Panc1 (cell line): ENCODE measurements at regions not wholly inside any gene's neighbourhood (a gene's known extent, or its start where the extent isn't known, plus 50 kb on each side); places are given as distances from the start of the nearest gene placed in this dataset.

ENCODE experiments used
- POLR2AphosphoS5 ChIP-seq: IDR thresholded peaks from 2 replicates; pipeline ENCODE4 v1.6.1; 2012; ENCODE audit warnings: mild to moderate bottlenecking, low read depth, low read length, moderate library complexity
- SIN3A ChIP-seq: IDR thresholded peaks from 2 replicates; pipeline ENCODE4 v1.6.1; 2012; ENCODE audit warnings: low read depth, mild to moderate bottlenecking, low read length, moderate library complexity, borderline replicate concordance; ENCODE audit not compliant: insufficient read depth
- TCF7L2 ChIP-seq: IDR thresholded peaks from 2 replicates; pipeline ENCODE4 v1.6.1; 2011; ENCODE audit warnings: mild to moderate bottlenecking, low read depth, low read length, inconsistent platforms
- TF ChIP-seq, protein P1 (sequence below): fragments of 450-650 bp; IDR thresholded peaks from 2 replicates; pipeline ENCODE4 v1.5.1; 2017; ENCODE audit warnings: mild to moderate bottlenecking
- TF ChIP-seq, protein P2 (sequence below), 2 experiments: IDR thresholded peaks; 2 replicates each; pipeline ENCODE4 v1.6.1; 2011 to 2012; ENCODE audit warnings: low read depth in 2 of 2, control low read depth in 1 of 2, low read length in 1 of 2, mild to moderate bottlenecking in 1 of 2, moderate library complexity in 1 of 2; ENCODE audit not compliant: insufficient read depth in 1 of 2

DNA sequence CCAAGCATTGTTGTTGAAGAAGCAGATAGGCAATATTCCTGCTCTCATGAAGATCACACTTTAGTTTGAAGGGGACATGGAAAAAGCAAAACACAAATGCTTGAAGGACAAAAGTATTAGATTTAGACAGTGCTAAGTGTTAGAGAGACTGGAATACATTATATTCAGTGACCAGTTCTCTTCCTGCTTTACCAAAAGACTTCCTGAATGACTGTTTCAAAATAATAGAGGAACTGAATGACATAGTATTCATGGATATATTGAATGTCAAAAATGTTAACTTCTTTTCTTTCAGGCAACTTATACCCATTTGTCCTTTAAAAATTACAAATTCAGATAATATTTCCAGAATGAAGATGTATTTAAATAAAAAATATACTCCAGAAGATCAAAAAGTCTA, 178.0 kb upstream of the IVNS1ABP start:
- TF ChIP-seq, protein P1, sequence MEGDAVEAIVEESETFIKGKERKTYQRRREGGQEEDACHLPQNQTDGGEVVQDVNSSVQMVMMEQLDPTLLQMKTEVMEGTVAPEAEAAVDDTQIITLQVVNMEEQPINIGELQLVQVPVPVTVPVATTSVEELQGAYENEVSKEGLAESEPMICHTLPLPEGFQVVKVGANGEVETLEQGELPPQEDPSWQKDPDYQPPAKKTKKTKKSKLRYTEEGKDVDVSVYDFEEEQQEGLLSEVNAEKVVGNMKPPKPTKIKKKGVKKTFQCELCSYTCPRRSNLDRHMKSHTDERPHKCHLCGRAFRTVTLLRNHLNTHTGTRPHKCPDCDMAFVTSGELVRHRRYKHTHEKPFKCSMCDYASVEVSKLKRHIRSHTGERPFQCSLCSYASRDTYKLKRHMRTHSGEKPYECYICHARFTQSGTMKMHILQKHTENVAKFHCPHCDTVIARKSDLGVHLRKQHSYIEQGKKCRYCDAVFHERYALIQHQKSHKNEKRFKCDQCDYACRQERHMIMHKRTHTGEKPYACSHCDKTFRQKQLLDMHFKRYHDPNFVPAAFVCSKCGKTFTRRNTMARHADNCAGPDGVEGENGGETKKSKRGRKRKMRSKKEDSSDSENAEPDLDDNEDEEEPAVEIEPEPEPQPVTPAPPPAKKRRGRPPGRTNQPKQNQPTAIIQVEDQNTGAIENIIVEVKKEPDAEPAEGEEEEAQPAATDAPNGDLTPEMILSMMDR, result no peak
- TF ChIP-seq SIN3A (no peak), POLR2AphosphoS5 (no peak), TCF7L2 (no peak)
- TF ChIP-seq, protein P2, sequence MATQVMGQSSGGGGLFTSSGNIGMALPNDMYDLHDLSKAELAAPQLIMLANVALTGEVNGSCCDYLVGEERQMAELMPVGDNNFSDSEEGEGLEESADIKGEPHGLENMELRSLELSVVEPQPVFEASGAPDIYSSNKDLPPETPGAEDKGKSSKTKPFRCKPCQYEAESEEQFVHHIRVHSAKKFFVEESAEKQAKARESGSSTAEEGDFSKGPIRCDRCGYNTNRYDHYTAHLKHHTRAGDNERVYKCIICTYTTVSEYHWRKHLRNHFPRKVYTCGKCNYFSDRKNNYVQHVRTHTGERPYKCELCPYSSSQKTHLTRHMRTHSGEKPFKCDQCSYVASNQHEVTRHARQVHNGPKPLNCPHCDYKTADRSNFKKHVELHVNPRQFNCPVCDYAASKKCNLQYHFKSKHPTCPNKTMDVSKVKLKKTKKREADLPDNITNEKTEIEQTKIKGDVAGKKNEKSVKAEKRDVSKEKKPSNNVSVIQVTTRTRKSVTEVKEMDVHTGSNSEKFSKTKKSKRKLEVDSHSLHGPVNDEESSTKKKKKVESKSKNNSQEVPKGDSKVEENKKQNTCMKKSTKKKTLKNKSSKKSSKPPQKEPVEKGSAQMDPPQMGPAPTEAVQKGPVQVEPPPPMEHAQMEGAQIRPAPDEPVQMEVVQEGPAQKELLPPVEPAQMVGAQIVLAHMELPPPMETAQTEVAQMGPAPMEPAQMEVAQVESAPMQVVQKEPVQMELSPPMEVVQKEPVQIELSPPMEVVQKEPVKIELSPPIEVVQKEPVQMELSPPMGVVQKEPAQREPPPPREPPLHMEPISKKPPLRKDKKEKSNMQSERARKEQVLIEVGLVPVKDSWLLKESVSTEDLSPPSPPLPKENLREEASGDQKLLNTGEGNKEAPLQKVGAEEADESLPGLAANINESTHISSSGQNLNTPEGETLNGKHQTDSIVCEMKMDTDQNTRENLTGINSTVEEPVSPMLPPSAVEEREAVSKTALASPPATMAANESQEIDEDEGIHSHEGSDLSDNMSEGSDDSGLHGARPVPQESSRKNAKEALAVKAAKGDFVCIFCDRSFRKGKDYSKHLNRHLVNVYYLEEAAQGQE (IDR thresholded peaks at IDR 0.05; ENCODE audit: insufficient read depth in 1 of 2, low read depth in 2 of 2, low read length in 1 of 2), result no peak
